ENCODE measurements at regions not wholly inside any gene's neighbourhood (a gene's known extent, or its start where the extent isn't known, plus 50 kb on each side); places are given as distances from the start of the nearest gene placed in this dataset.

DNA sequence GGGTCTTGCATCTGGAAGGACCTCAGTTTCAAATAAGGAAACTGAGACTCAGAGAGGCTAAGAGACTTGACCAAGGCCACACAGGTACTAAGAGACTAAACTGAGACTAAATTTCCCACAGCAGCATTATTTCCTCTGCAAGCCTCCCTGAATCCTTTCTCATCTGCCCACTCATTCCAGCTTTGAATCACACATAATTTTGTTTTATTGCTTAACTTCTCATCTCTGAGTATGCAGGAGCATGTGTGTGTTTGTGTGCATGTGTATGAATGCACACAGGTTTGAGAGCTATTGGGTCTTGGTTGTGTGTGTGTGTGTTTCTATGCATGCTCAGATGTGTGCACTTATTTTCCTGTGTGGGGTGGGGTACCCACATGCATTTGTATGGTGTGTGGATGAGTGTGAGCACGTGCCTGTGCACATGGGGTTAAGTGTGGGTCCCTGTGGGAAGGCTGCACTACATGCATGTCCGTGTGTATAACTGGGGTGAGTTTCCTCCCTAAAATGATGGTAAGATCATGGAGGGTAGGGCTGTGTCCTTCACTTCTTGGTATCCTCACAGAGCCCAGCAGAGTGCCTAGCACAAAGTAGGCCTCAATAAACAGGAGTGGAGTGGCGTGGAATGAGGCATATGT is 74.4 kb upstream of the ZC3H12A start:
- H3K4ac ChIP-seq (ENCODE audit: low read depth, low read length): no peak overlapping the region
- H3K4me1 ChIP-seq (ENCODE audit: insufficient read depth, low read length): no peaks in the 10 kb centered on the region
- Mint-ChIP-seq H3K27me3 (ENCODE audit: low read depth) (peaks cover 13% of the 10 kb centered on the region), H3K36me3 (ENCODE audit: insufficient read depth in 1 of 3, low read depth in 3 of 3) (no peaks in the 10 kb centered on the region), H3K27ac (no peak overlapping the region), H3K4me3 (no peak overlapping the region), H3K4me1 (peaks cover 12 to 19% of the 10 kb centered on the region in 2 experiments), H3K9me3 (no peaks in the 10 kb centered on the region)
- peaks cover 2% of the 10 kb centered on the region for H4K20me1 ChIP-seq (ENCODE audit: control insufficient read depth, insufficient read depth, insufficient read length)
- H3K27me3 ChIP-seq (ENCODE audit: insufficient read depth, low read length): no peaks in the 10 kb centered on the region
- no peak overlapping the region for H4K5ac ChIP-seq (ENCODE audit: insufficient read length, low read depth, low read length)
- no CpG with 5 or more reads among the region's 3 CpGs for WGBS (ENCODE audit: extremely low coverage, insufficient read length, low lambda C conversion rate)
- no peak overlapping the region for H3K23ac ChIP-seq (ENCODE audit: insufficient read length, low read depth, low read length)
- no peak overlapping the region for H3K27ac ChIP-seq (ENCODE audit: insufficient read length, low read depth, low read length)
- H3K79me1 ChIP-seq (ENCODE audit: insufficient read depth, low read depth, low read length, poor library complexity, severe bottlenecking): no peaks in the 10 kb centered on the region
- H2BK15ac ChIP-seq (ENCODE audit: low read depth, low read length): no peak overlapping the region
- H2BK5ac ChIP-seq (ENCODE audit: insufficient read length, low read length): no peak overlapping the region
- TF ChIP-seq, protein P1, sequence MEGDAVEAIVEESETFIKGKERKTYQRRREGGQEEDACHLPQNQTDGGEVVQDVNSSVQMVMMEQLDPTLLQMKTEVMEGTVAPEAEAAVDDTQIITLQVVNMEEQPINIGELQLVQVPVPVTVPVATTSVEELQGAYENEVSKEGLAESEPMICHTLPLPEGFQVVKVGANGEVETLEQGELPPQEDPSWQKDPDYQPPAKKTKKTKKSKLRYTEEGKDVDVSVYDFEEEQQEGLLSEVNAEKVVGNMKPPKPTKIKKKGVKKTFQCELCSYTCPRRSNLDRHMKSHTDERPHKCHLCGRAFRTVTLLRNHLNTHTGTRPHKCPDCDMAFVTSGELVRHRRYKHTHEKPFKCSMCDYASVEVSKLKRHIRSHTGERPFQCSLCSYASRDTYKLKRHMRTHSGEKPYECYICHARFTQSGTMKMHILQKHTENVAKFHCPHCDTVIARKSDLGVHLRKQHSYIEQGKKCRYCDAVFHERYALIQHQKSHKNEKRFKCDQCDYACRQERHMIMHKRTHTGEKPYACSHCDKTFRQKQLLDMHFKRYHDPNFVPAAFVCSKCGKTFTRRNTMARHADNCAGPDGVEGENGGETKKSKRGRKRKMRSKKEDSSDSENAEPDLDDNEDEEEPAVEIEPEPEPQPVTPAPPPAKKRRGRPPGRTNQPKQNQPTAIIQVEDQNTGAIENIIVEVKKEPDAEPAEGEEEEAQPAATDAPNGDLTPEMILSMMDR (conservative IDR thresholded peaks at IDR 0.05): no peak
- H3K23me2 ChIP-seq (ENCODE audit: insufficient read length, low read depth, low read length, poor library complexity, severe bottlenecking): no peaks in the 10 kb centered on the region
- no peak overlapping the region for H3K56ac ChIP-seq (ENCODE audit: insufficient read length, low read depth, low read length)
- H3K9ac ChIP-seq (ENCODE audit: extremely low read depth, insufficient read length, low read length): no peak overlapping the region
- H3K4me2 ChIP-seq (ENCODE audit: insufficient read depth, insufficient read length, low read length): no peak overlapping the region
- no peak overlapping the region for H2BK120ac ChIP-seq (ENCODE audit: low read depth, low read length, poor library complexity, severe bottlenecking)
- H2AFZ ChIP-seq (ENCODE audit: low read length): no peak overlapping the region
- H3K9me3 ChIP-seq (ENCODE audit: control insufficient read depth, low read depth, low read length): no peaks in the 10 kb centered on the region
- no peak overlapping the region for H3K14ac ChIP-seq (ENCODE audit: insufficient read depth, low read length)
- no peak overlapping the region for H4K91ac ChIP-seq (ENCODE audit: insufficient read length, low read depth, low read length)
- no peak overlapping the region for H4K8ac ChIP-seq (replicated peaks; ENCODE audit: insufficient read length, low read depth, low read length)
- DNase-seq: no peak
- H2AK5ac ChIP-seq (ENCODE audit: insufficient read length, low read length): no peak overlapping the region
- no peak overlapping the region for H2BK12ac ChIP-seq (ENCODE audit: insufficient read length, low read depth, low read length)
- no peak overlapping the region for H3T11ph ChIP-seq (ENCODE audit: low read length)
- H3K18ac ChIP-seq (ENCODE audit: insufficient read length, low read depth, low read length): no peak overlapping the region
- H3K79me2 ChIP-seq (ENCODE audit: insufficient read depth, low read length): no peaks in the 10 kb centered on the region
- H2BK20ac ChIP-seq (ENCODE audit: low read depth, low read length, poor library complexity, severe bottlenecking): no peak overlapping the region

All from H9 (cell line).